WI38 (cell line): ENCODE measurements at regions not wholly inside any gene's neighbourhood (a gene's known extent, or its start where the extent isn't known, plus 50 kb on each side); places are given as distances from the start of the nearest gene placed in this dataset.

Experiments
- H3K4me3 ChIP-seq: 2 replicates; pipeline ENCODE4 v1.5.1; 2011; ENCODE audit warnings: low read depth, mild to moderate bottlenecking, control low read depth, low read length
- CTCF ChIP-seq: IDR thresholded peaks from 2 replicates; pipeline ENCODE4 v1.5.1; 2012; ENCODE audit warnings: low read depth, mild to moderate bottlenecking, control low read depth, low read length

- TF ChIP-seq CTCF: no peak
Observed at GRCh38 chr16:60739737-60740683, 1296.2 kb downstream of the CDH8 start.

GRCh38 chr16:60731329-60732050, 1304.7 kb downstream of the CDH8 start:
- H3K4me3 ChIP-seq: no peak overlapping the region
- no peak for TF ChIP-seq CTCF

More at GRCh38 chr16:60739737-60740683, 1296.2 kb downstream of the CDH8 start:
- no peak overlapping the region for H3K4me3 ChIP-seq

GRCh38 chr16:60729051-60729450, 1307.2 kb downstream of the CDH8 start:
- H3K4me3 ChIP-seq: no peak overlapping the region
- TF ChIP-seq CTCF: no peak

- no peak overlapping the region for H3K4me3 ChIP-seq
- no peak for TF ChIP-seq CTCF
Observed at GRCh38 chr16:60727851-60728250, 1308.4 kb downstream of the CDH8 start.

- TF ChIP-seq CTCF: no peak
- H3K4me3 ChIP-seq: no peak overlapping the region
Observed at GRCh38 chr16:60720060-60720459, 1316.2 kb downstream of the CDH8 start.

GRCh38 chr16:60717808-60718207, 1318.4 kb downstream of the CDH8 start:
- H3K4me3 ChIP-seq: no peak overlapping the region
- no peak for TF ChIP-seq CTCF

- H3K4me3 ChIP-seq: no peak overlapping the region
- no peak for TF ChIP-seq CTCF
Observed at GRCh38 chr16:60712144-60712543, 1324.1 kb downstream of the CDH8 start.
